ENCODE measurements at regions not wholly inside any gene's neighbourhood (a gene's known extent, or its start where the extent isn't known, plus 50 kb on each side); places are given as distances from the start of the nearest gene placed in this dataset.

DNA sequence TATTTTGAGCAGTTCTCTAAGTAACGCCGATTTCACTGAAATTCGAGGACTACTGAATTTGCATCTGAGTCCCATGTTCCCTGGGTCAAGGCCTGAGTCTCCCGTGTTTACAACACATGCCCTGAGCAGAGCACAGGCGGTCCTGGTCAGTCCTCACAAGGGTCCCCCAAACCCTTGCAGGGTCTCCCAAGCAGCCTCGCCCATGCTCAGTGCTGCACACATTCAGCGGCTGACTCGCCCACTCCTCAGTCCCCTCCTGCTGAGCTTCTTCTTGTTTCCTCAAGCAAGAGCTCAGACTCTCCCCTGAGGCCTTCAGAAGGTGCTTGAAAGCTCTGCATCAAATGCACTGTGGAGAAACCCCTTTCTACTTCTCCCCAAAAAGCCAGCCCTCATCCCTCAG lies 114.6 kb downstream of the INHBB start:
- Histone ChIP-seq H3K79me1 (ENCODE audit: insufficient read depth, low read depth, low read length, poor library complexity, severe bottlenecking) (no peaks in the 10 kb centered on the region), H3K9me3 (ENCODE audit: control insufficient read depth, low read depth, low read length) (no peaks in the 10 kb centered on the region)
- H3K27me3 Mint-ChIP-seq (ENCODE audit: low read depth) = peaks cover 98% of the 10 kb centered on the region

More for the DNA sequence above, 114.6 kb downstream of the INHBB start:
- Histone ChIP-seq H3K4me2 (ENCODE audit: insufficient read depth, insufficient read length, low read length) (no peak overlapping the region), H4K91ac (ENCODE audit: insufficient read length, low read depth, low read length) (no peak overlapping the region), H4K20me1 (ENCODE audit: control insufficient read depth, insufficient read depth, insufficient read length) (no peaks in the 10 kb centered on the region), H3K14ac (ENCODE audit: insufficient read depth, low read length) (no peak overlapping the region), H3K23me2 (ENCODE audit: insufficient read length, low read depth, low read length, poor library complexity, severe bottlenecking) (no peaks in the 10 kb centered on the region), H3K4me1 (ENCODE audit: insufficient read depth, low read length) (no peaks in the 10 kb centered on the region), H3K27ac (ENCODE audit: insufficient read length, low read depth, low read length) (no peak overlapping the region), H2BK5ac (ENCODE audit: insufficient read length, low read length) (no peak overlapping the region), H2BK120ac (ENCODE audit: low read depth, low read length, poor library complexity, severe bottlenecking) (no peak overlapping the region), H3K9ac (ENCODE audit: extremely low read depth, insufficient read length, low read length) (no peak overlapping the region), H2BK15ac (ENCODE audit: low read depth, low read length) (no peak overlapping the region), H3K56ac (ENCODE audit: insufficient read length, low read depth, low read length) (no peak overlapping the region), H4K5ac (ENCODE audit: insufficient read length, low read depth, low read length) (no peak overlapping the region), H2BK12ac (ENCODE audit: insufficient read length, low read depth, low read length) (no peak overlapping the region), H3K27me3 (ENCODE audit: insufficient read depth, low read length) (peaks cover 42% of the 10 kb centered on the region), H3K4ac (ENCODE audit: low read depth, low read length) (no peak overlapping the region), H4K8ac (replicated peaks; ENCODE audit: insufficient read length, low read depth, low read length) (no peak overlapping the region), H3K79me2 (ENCODE audit: insufficient read depth, low read length) (no peaks in the 10 kb centered on the region), H3K18ac (ENCODE audit: insufficient read length, low read depth, low read length) (no peak overlapping the region), H3T11ph (ENCODE audit: low read length) (no peak overlapping the region), H2AK5ac (ENCODE audit: insufficient read length, low read length) (no peak overlapping the region), H2BK20ac (ENCODE audit: low read depth, low read length, poor library complexity, severe bottlenecking) (no peak overlapping the region), H3K23ac (ENCODE audit: insufficient read length, low read depth, low read length) (no peak overlapping the region), H2AFZ (ENCODE audit: low read length) (no peak overlapping the region)
- Mint-ChIP-seq H3K9me3 (peaks cover 12 to 15% of the 10 kb centered on the region in 2 experiments), H3K27ac (no peak overlapping the region), H3K4me3 (no peak overlapping the region), H3K4me1 (peaks cover 0 to 4% of the 10 kb centered on the region in 2 experiments; a peak in 3 of 4 replicates), H3K36me3 (ENCODE audit: insufficient read depth in 1 of 3, low read depth in 3 of 3) (no peaks in the 10 kb centered on the region; a peak in 1 of 7 replicates)
- TF ChIP-seq, protein P1, sequence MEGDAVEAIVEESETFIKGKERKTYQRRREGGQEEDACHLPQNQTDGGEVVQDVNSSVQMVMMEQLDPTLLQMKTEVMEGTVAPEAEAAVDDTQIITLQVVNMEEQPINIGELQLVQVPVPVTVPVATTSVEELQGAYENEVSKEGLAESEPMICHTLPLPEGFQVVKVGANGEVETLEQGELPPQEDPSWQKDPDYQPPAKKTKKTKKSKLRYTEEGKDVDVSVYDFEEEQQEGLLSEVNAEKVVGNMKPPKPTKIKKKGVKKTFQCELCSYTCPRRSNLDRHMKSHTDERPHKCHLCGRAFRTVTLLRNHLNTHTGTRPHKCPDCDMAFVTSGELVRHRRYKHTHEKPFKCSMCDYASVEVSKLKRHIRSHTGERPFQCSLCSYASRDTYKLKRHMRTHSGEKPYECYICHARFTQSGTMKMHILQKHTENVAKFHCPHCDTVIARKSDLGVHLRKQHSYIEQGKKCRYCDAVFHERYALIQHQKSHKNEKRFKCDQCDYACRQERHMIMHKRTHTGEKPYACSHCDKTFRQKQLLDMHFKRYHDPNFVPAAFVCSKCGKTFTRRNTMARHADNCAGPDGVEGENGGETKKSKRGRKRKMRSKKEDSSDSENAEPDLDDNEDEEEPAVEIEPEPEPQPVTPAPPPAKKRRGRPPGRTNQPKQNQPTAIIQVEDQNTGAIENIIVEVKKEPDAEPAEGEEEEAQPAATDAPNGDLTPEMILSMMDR (conservative IDR thresholded peaks at IDR 0.05) = no peak
- DNase-seq = no peak
- WGBS (ENCODE audit: extremely low coverage, insufficient read length, low lambda C conversion rate) = no CpG with 5 or more reads among the region's 8 CpGs

All from H9 (cell line).